AG09309 (cell line): ENCODE measurements at regions not wholly inside any gene's neighbourhood (a gene's known extent, or its start where the extent isn't known, plus 50 kb on each side); places are given as distances from the start of the nearest gene placed in this dataset.
"Not testable (repeated sequence)": the region's sequence is repeated elsewhere in the genome, so short reads cannot be mapped to it uniquely, and the experiment has no call there.

Experiments
- DNase-seq: peaks from one replicate; pipeline ENCODE4 v3.0.0-alpha.2; 2010; ENCODE audit warnings: low read depth
- H3K4me3 ChIP-seq: 2 replicates; pipeline ENCODE4 v1.5.1; 2011; ENCODE audit warnings: mild to moderate bottlenecking, low read depth, low read length, moderate library complexity; ENCODE audit not compliant: control insufficient read depth
- TF ChIP-seq, protein P1 (sequence below): IDR thresholded peaks from 2 replicates; pipeline ENCODE4 v1.5.1; 2011; ENCODE audit warnings: mild to moderate bottlenecking, low read depth, low read length, inconsistent platforms; ENCODE audit not compliant: insufficient read depth, control insufficient read depth; ENCODE audit errors: missing control alignments

DNA sequence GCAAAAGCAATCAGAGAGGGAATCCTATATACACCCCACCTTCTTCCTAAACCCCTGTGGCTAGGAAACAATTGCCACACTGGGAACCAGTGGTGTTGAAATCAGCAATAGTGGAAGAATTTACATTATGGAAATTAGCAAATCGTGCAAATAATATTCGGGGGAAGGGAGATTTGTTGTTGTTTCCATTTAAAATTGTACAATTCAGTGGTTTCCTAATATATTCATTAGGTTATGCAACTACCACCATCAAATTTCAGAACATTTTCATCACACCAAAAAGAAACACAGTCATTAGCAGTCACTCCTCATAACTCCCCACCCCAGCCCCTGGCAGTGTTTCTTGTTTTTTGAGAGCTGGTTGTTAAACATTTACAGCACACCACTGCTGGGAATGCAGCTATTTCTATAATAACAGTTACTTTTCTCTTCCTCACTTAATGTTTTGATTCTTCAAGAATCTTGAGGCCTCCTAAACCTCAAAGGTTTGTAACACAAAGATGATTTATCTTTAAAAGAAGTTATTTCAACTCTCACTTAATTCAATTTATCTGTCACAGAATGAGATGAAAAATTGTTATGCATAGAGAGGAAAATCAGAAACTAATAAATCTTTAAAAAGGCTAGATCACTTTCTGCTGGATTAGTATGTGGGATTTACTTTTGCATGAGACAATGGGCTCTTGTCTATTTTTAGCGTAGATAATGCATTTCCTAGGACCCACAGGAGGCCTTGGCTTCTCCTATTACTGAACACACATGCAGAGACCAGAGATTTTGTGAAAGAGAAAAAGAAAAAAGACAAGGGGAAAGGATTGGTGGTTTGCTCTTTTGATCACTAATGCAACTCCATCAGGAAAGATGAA is 91.8 kb upstream of the DAPK1 start:
- TF ChIP-seq, protein P1, sequence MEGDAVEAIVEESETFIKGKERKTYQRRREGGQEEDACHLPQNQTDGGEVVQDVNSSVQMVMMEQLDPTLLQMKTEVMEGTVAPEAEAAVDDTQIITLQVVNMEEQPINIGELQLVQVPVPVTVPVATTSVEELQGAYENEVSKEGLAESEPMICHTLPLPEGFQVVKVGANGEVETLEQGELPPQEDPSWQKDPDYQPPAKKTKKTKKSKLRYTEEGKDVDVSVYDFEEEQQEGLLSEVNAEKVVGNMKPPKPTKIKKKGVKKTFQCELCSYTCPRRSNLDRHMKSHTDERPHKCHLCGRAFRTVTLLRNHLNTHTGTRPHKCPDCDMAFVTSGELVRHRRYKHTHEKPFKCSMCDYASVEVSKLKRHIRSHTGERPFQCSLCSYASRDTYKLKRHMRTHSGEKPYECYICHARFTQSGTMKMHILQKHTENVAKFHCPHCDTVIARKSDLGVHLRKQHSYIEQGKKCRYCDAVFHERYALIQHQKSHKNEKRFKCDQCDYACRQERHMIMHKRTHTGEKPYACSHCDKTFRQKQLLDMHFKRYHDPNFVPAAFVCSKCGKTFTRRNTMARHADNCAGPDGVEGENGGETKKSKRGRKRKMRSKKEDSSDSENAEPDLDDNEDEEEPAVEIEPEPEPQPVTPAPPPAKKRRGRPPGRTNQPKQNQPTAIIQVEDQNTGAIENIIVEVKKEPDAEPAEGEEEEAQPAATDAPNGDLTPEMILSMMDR, result no peak
- DNase-seq, result peak; percentile 23
- no peak overlapping the region for H3K4me3 ChIP-seq

DNA sequence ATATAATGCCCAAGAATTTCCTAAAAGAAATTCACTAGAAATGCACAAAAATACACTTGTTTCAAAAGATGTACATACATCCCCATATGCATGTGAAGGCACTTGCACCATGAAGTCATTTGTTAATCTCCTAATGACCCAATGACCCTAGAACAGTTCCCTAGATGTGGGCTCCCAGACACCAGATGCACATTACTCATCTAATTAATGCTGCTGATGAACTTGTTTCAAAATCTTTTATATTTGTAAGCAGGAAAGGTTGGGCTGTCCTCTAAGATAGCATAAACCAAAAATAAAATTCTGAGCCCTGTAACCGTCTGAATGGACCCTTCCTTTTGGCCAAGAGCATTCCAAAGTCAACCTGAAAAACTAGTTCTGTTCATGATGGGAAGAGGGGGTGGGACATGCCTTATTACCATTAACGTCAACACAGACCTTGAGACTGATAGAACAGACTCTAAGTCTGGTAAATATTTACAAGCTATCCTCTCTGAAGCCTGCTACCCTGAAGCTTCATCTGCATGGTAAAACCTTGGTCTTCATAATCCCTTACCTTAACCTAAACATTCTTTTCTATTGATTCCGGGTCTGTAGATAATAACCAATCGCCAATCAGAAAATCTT is 91.0 kb upstream of the DAPK1 start:
- TF ChIP-seq, protein P1, result no peak
- DNase-seq, result no peak
- no peak overlapping the region for H3K4me3 ChIP-seq

DNA sequence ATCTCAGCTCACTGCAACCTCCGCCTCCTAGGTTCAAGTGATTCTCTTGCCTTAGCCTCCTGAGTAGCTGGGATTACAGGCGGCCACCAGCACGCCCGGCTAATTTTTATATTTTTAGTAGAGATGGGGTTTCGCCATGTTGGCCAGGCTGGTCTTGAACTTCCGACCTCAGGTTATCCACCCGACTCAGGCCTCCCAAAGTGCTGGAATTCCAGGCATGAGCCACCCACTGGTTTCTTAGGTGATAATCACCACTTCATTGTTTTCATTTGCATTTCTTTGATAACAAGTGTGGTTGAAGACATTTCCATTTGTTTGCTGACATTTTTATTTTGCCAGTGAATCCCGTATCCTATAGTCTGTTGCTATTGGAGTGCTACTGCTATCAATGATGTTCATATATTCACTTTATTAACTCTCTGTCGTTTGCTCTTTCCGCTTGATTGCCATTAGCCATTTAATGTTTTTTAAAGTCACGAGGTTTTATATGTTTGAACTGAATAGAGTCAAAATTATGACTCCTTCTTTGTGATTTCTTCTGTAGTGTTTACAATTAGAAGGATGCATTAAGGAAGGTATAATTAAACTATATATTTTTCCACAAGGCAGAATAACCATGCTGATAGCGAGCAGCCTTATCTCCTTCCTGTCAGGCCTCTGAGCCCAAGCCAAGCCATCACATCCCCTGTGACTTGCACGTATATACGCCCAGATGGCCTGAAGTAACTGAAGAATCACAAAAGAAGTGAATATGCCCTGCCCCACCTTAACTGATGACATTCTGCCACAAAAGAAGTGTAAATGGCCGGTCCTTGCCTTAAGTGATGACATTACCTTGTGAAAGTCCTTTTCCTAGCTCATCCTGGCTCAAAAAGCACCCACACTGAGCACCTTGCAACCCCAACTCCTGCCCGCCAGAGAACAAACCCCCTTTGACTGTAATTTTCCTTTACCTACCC is 87.3 kb upstream of the DAPK1 start:
- H3K4me3 ChIP-seq, DNase-seq: not testable (repeated sequence)

DNA sequence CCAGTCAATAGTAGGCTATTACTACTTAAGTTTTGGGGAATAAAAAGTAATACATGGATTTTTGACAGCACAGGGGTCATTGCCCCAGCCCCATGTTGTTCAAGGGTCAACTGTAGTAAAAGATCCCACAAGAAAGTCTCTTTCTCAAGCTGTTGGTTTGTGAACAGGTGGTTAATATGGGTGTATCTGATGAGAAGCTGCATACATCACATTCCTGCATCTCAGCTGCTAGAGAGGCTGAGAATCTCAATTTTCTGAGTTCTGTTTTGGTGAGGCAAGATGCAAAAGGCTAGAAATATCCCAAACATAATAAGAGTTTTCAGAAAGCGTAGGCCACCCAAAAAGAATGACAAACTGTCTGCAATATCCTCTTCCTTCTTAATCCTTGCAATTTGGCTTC is 76.8 kb upstream of the DAPK1 start:
- no peak for DNase-seq
- H3K4me3 ChIP-seq, result no peak overlapping the region
- TF ChIP-seq, protein P1, result no peak

DNA sequence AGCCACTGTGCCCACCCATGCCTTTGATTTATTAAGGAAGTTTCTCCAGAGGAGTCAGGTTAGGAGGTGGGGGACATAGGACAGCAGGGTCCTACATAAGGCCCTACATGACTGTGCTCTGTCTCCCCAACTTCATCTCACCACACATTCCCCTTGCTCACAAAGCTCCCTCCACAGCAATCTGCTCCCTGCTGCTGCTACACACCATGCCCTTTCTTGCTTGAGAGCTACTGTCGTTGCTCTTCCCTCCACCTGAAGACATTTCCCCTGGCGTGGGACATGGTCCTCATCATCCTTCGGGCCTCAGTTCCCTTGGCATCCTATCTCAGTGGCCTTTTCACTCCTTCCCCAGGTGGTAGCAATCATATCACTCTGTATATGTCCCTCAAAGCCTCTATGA is 75.9 kb upstream of the DAPK1 start:
- TF ChIP-seq, protein P1, result no peak
- H3K4me3 ChIP-seq, result no peak overlapping the region
- DNase-seq, result no peak

DNA sequence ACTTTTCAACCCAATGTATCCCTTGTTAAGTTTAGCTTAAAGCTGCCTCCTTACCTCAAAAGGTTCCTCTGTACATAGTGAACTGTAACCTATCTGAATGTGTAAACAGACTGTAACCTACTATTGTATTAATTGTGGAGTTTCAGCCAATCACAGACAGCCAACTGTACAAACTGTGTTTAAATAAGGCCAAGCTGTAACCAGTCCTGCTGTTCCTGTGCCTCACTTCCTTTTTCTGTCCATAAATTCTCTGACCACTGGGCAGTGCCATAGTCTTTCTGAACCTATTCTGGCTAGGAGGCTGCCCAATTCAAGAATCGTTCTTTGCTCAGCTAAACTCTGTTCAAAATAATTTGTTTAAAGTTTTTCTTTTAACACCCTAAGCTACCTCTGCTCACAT is 74.7 kb upstream of the DAPK1 start:
- H3K4me3 ChIP-seq, result no peak overlapping the region
- TF ChIP-seq, protein P1, result no peak
- no peak for DNase-seq

DNA sequence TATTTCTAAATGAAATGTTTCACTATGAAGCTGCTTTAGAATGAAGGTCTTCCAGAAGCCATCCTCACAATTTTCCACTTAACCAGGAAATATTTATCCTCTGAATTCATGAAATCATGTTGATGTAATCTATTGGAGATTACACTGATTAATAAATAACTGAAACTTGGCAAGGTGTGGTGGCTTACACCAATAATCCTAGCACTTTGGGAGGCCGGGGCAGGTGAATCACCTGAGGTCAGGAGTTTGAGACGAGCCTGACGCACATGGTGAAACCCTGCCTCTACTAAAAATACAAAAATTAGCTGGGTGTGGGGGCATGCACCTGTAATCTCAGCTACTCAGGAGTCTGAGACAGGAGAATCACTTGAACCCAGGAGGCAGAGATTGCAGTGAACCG is 73.8 kb upstream of the DAPK1 start:
- not testable (repeated sequence) for DNase-seq, H3K4me3 ChIP-seq
